NCI-H2081 (cell line): ENCODE measurements at regions not wholly inside any gene's neighbourhood (a gene's known extent, or its start where the extent isn't known, plus 50 kb on each side); places are given as distances from the start of the nearest gene placed in this dataset.
"Not testable (repeated sequence)": the region's sequence is repeated elsewhere in the genome, so short reads cannot be mapped to it uniquely, and the experiment has no call there.

Experiments
- DNase-seq, 2 experiments: peaks; one replicate each; lab custom pipeline; 2025; lab: John Stamatoyannopoulos, UW

DNA sequence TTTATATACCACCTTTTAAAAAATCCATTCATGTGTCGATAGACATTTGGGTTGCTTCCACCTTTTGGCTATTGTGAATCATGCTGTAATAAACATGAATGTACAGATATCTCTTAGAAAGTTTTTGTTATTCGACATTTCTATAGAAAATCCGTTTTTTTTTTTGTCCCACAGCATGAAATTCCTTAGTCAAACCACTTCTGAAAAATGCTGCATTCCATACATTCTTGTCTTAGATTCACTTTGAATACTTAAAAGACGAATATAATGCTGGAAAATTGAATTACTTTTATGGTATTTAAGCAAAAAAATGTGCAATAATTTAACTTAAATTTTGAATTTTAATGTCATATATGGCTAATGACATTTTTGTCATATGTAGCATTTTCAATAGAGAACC lies 1345.5 kb downstream of the TECRL start:
- no peak for DNase-seq

DNA sequence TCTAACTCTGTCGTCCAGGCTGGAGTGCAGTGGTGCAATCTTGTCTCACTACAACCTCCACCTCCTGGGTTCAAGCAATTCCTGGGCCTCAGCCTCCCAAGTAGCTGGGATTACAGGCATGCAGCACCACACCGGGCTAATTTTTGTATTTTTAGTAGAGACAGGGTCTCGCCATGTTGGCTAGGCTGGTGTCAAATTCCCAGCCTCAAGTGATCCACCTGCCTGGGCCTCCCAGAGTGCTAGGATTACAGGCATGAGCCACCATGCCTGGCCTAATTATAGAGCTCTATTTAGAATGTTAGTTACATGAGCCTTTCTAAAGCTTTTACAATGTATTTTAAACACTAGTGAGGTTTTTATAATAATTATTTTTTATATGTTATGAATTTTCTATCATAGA lies 1346.4 kb downstream of the TECRL start:
- DNase-seq = not testable (repeated sequence)

DNA sequence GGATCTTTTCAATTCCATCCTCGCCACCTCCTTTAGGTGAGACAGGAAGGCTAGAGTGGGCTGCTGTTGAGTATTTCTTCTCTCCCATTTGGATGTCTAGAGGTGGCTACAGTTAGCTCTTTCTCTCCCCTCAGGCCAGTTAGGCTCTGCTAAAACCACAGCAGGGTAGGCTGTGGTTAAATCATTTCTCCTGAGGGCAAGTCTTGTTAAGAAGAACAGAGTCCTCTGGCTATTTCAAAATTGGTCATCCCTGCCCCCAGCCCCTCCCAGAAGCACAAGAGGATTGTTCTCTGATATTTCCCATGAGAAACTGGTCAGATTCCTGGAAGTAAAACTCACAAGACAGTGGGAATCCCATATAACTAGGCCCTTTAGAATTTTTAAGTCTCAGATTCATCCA lies 1359.5 kb downstream of the TECRL start:
- DNase-seq = no peak

DNA sequence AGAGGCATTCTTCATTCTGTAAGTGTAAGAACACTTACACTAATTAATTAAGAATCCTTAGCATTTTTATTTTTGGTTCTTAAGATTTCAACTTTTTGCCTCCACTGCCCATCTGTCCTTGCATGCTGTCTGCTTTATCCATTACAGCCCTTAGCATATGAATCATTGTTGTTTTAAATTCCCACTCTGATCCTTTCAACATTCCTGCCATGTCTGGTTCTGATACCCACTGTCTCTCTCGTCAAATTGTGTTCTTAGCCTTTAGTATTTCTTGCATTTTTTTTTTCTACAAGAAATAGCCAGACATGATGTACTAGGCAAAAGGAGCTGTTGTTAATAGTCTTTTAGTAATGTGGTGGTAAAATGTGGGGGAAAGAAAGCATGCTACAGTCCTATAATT lies 1360.0 kb downstream of the TECRL start:
- DNase-seq = no peak

DNA sequence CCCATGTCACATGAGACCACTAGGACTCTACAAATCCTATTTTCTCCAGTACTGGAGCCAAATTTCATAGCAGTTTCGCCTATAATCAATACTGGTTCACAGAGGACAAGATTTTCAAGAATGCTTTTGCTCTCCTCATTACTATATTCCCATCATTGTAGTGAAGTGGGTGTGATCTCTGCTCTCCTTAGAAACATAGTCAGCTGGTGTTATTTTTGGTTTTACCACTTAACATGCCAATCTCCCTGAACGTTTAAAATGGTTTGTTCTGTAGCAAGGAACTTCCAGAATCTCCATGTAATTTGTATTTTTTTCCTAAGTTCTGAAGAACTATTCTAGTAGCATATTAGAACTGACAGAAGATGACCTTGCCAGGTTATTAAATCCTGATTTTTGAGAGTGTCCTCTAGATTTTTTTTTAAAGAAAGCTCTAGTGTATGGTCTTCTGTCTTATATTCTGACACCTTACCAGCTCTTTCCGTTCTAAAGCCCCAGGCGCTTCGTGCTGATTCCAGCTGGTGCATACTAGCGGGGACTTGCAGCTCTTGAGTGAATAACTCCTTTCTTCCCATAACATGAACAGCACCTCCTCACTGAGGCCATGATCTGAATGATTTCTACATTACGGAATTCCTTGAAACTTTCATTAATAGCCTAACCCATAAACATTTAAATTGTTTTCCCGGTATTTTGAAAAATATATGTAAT lies 1372.9 kb downstream of the TECRL start:
- no peak for DNase-seq

DNA sequence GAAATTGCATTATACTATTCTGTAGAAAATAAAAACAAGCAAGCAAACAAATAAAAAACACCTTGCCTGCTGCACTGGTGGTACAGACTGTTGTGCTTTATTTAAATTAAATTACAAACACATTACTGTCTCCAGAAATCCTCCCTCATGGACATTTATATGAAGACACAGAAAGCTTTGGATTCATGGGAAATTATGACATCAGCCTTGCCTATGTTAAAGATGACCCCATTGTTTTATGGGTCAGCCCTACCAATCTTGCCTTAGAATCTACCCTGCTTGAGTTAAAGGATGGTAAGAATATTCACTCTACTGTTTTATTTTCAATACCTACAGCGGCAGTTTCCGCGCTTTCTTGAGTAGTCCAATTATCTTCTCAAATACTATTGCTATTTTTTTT lies 1379.9 kb downstream of the TECRL start:
- no peak for DNase-seq

DNA sequence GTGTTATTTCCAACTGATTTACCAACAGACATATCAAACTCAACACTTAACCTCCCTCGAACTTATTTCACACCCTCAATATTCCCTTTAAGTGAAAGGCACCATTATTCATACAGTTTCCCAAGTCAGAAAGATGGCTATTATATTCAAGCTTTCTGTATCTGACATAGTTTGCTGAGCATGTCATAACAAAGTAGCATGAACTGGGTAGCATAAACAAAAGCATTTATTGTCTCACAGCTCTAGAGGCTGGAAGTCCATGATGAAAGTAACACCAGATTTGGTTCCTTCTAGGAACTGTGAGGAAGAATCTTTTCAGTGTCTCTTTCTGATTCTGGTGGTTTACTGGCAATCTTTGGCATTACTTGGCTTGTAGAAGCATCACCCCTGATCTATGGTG lies 1388.6 kb downstream of the TECRL start:
- no peak for DNase-seq

DNA sequence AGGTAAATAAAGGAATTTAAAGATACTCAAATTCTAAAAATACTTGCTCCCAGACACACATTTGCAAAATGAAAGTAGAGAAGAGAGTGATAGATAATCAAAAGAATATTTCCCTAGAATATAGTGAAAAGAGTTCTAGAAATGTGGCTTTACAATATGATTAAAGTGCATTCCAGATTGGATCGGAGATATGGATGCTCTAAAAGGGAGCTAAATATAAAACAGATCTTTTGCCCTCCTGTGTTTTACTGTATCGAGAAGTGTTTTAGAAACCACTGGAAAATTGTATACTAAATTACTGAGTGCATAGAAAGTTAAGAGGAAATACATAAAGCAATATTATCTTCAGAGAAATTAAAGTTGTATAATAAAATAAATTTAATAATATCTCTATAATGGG lies 1392.0 kb downstream of the TECRL start:
- DNase-seq = no peak

DNA sequence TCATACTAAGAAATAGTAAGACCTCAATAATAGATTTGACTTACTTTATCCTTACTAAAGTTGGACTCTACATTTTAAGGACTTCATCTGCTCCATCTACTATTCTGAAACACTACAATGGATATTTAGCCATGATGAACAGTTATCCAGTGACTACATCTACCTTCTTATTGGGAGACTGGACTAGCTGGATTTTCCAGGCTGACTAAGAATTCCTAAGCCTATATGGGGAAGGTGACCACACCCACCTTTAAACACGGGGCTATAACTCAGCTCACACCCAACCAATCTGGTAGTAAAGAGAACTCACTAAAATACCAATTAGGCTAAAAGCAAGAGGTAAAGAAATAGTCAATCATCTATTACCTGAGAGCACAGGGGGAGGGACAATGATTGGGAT lies 1438.4 kb downstream of the TECRL start:
- no peak for DNase-seq

DNA sequence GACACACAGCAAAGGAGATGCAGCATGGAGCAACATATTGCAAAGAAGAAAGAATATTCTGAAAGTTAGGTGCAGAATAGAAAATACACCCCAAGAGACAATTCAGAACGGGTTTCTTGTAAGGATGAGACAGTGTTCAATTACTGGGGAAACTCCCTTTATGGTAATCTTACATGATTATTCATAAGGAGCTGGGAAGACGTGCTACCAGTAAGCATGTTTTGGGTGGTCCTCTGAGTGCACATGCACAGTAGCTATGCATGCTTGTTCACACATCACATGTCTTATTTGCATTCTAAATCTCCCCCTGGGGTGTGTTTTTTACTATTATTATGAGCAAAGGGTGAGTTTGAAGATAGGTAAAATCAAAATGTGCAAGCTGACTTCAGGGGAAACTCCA lies 1448.8 kb downstream of the TECRL start:
- DNase-seq = no peak

DNA sequence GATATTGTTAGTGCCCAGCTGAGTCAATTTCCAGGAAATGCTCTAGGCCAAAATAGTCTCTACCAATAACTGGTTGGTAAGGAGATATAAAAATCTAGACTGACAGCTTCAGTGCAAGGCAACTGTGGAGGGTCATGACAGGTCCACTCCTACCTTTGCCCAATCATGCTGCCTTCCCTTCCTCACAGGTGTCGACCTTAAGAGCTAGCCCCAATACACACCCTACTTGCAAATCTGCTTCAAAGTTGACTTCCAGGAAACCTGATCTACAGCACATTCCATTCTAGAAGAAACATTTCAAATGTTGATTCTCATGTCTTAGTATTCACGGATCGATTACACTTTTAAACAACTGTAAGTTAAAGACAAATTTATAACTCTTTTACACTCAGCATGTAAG lies 1455.5 kb downstream of the TECRL start:
- no peak for DNase-seq

DNA sequence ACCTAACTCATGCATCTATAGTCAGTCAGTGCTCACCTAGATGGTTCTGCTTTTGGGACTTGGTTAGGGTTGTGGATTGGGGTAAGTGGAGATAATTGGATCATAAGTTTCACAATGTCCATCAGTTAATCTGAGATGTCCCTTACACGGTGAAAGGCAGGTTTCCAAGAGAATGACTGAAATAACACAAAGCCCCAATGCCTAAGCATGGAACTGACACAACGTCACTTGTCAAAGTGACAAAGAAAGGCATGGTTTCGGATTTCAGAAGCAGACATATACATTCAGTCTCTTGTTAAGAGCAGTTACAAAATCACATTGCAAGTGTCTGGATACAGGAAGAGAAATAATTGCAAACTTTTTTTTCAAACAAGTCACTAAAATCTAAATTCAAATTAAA lies 1456.9 kb downstream of the TECRL start:
- no peak for DNase-seq

DNA sequence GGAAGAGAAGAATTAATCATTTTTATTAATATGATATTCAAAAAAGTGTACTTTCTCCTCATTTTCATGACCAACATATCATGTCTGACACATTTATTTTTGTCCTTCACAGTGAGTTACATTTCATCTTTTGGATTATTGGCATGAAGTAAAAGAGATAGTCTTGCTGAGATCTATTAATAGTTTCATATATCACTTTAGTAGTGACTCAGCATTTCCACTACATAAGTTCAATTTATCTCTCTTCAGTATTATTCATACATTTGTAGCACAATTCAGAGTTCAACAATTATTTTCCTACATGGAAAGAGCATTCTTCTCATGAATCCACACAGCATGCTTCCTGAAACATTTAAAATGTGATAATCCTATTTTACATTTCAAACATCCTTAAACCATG lies 1461.1 kb downstream of the TECRL start:
- DNase-seq = no peak

DNA sequence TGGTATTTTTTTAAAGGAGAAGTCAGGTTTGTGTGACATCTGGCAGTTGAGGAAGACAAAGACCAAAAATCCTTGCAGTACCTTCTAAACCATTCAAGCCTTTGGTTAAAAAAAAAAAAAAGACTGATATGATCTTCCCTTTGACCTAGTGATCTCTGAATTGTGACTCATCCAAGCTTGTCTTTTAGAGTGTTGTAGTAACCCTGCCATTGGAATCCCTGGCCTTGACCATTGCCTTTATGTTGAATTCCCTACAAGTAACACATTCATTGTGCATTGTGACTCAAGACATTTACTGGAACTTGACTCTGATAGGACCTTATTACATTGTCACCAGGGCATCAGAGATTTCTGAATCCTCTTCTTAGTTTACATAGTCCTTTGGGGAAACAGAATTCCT lies 1469.0 kb downstream of the TECRL start:
- DNase-seq = no peak

DNA sequence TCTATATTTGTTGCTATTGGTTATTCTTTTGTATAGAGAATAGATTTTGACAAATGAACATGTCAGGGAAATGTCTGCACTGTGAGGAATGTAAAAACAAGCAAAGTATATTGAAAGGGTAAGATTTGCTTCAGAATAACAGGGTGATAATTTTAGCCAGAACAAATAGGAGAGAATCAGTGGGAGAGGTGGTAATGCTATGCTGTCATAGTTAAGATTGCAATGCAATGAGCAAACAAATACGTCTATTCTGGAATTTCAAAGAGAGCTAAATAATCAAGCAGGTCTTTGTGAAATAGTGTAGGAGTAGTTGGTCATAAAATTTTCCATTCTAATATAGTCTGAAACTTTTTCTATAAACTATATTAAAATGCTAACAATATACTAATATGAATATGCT lies 1478.4 kb downstream of the TECRL start:
- no peak for DNase-seq

DNA sequence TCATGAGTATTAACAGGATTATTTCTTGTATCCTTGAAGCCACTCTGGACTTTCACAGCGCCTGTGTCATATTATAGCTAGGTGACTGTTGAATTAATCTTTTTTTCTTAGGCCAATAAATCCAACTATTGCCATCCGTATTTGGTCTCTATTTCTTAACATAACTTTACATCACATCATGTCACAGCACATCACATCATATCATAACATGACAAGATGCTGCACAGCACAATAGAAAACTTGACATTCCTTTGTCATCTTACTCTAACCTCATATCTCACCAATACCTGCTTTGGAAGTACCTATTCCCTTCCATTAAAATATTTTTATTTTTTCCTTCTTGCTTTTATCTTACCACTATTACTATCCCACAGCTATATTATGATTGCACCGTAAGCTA lies 1480.8 kb downstream of the TECRL start:
- no peak for DNase-seq

DNA sequence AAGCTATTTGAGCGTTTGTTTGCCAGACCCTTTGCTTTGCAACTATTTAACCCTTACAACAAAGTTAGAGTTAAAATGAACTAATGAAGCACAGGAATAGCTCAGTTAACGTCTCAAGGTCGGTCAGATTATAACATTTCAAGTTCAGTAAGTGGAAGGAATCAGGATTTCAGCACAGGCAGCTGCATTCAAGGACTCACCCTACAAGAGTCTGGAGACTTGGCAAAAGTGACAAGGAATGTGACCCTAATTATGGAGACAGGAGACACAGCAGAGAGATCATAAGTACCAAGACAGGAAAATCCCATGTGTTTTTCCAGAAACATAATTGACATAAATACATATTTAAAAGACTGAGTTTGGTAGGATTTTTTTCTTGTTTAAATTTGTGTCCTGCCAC lies 1481.7 kb downstream of the TECRL start:
- DNase-seq = no peak

DNA sequence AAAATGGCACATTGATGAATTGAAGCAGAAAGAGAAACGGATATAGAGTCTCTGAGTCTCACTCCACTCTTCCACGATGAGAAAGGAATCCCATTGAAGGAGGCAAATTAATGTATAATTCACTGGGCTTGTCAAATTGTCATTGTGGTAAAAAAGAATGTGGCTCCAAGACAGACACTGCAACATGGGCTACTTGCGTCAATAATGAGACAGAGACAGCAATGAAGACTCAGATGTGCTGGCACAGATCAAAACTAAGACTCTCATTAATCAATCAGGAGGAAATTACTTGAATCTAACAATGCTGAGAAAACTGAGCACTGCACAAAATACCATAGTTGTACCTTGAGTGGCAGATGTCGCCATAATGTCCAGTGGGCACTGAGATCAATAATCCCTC lies 1485.5 kb downstream of the TECRL start:
- no peak for DNase-seq

DNA sequence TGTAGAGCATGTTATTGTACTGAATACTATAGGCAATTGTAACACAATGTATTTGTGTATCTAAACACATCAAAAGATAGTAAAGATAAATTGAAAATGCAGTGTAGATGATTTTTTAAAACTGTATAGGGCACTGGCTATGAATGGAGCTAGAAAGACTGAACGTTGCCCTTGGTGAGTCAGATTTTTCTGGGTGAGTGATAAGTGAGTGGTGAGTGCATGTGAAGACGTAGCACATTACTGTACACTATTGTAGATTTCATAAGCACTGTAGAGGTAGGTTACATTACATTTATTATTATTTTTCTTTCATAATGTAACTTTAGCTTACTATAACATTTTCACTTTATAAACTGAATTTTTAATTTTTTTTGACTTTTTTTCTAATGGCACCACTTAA lies 1491.6 kb downstream of the TECRL start:
- DNase-seq = no peak

DNA sequence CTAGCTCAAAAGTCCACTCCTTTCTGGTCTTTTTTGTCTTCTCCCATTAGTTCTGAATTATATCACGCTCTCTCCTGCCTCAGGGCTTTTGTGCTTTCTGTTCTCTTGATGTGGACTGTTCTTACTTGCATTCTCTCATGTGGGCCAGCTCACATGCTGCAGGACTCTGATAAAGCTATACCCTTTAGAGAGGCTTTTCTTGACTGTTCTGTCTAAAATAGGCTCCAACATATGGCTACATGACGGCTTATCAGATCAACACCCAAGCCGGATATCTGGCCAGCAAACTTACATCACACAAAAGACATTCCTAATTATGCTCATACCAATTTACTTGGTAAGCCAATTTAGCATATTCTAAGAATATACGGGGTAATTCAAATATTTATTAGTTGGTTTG lies 1494.5 kb downstream of the TECRL start:
- DNase-seq = no peak

DNA sequence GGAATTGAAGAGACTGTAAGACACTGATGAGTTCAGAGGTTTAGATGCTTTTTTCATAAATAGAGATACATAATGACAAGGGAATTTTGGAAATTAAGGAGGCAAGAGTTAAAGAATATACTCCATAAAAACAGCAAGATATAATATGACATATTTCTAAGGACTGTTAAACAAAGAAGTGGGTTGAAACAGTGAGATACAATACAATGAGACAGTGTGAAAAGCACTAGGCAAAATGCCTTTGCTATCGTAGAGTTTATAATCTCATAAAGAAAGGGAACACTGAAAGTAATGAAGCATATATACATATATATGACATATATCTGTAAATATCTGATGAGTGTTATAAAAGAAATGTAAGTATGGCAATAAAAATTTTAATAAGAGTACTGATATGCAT lies 1496.2 kb downstream of the TECRL start:
- DNase-seq = no peak

DNA sequence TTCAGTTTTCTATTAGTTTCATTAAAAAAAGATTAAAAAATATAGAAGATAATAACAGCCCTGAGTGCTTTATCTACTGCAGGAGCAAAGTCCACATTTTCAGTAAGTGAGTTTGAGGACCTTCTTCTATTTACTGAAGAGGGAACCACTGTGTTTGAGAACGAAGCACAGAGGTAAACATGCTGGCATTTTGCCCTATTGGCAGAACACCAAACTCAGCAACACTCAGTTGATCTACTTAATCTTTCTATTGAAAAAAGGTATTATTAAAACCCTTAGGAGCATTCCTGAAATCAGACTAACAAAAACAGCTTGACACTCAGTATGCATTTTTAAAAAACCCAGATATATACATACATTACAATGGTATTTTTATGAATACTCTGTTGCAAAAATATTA lies 1496.7 kb downstream of the TECRL start:
- DNase-seq = peak; percentile 0 to 59

DNA sequence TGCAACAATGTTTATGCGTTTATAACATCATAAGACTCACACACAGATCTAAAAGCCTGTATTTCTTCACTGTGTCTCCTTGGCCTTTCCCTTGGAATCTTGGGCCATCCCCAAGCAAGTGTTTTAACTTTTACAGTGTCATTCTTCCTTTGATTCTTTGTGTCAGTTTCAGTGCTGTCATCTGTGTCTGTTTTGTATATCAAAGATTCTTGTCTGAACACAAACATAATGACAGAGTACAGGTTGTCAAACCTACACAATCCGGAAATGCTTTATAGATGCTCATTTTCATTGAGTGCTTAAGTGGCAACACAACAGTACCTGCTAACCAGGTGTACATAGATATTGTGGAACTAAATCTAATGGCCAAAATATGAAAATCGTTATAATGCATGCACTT lies 1500.0 kb downstream of the TECRL start:
- no peak for DNase-seq

DNA sequence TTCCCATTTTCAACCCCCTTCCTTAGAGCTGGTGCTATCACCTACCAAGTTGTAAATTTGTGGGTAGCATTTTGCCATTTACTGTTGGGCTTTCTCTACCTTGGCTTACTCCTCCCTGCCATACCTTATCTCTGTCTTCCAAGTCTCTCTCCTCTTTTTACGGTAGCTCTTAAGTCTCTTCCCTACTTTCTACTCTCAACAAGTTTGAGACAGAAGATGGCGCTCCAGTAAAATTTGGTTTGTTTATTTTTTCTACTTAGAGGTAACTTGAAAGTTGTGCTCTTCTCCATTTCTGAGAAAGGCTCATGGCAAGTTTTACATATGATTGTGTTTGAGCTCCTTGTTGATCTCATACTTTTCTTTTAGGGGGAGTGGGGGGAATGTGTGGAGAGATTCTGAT lies 1508.1 kb downstream of the TECRL start:
- DNase-seq = no peak
